ENCODE measurements at regions not wholly inside any gene's neighbourhood (a gene's known extent, or its start where the extent isn't known, plus 50 kb on each side); places are given as distances from the start of the nearest gene placed in this dataset.

GRCh38 chr12:66066137-66066928 is 64.2 kb downstream of the LLPH start:
- DNase-seq (ENCODE audit: low spot score), result peak; percentile 97

- DNase-seq (ENCODE audit: low spot score), result peak; percentile 17
Measured at GRCh38 chr12:66065641-66066136, 64.9 kb downstream of the LLPH start.

- DNase-seq (ENCODE audit: low spot score), result no peak
Measured at GRCh38 chr12:66065150-66065549, 65.4 kb downstream of the LLPH start.

- no peak for DNase-seq (ENCODE audit: low spot score)
Measured at GRCh38 chr12:66063916-66064315, 66.6 kb downstream of the LLPH start.

GRCh38 chr12:66062290-66062625 is 68.3 kb downstream of the LLPH start:
- DNase-seq (ENCODE audit: low spot score), result no peak

DNA sequence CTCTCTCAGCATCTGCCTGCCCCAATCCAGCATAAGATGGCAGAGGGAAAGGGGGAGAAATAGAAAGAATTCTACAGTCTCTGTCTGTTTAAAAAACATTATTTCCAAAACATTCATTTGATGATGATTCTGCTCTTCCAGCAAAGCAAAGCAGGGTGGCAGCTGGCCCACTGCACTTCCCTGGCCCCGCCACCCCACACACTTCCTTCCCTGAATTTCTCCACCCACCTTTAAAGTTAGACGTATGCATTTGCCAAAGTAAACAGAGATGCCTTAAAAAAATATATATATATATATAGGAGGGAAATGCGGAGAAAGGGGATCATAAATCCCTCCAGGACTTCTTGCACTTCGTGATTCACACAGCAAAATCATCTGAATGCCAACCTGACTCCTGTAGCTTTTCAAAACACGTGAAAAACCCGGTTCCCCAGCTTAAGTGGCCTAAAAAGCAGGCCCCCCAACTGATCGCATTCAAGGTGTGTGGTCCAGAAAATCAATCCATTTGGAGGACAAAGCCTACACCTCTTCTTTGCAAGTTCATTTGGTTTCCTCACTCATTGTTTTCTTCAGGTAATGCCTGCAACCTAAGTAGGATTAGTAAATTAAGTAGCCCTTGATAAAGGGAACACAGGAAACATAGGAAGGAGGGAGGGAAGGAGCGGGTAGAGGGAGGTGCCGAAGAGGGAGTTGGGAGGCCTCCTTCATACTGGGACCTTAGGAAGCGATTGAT is 68.8 kb downstream of the LLPH start:
- no peak for DNase-seq (ENCODE audit: low spot score)

DNA sequence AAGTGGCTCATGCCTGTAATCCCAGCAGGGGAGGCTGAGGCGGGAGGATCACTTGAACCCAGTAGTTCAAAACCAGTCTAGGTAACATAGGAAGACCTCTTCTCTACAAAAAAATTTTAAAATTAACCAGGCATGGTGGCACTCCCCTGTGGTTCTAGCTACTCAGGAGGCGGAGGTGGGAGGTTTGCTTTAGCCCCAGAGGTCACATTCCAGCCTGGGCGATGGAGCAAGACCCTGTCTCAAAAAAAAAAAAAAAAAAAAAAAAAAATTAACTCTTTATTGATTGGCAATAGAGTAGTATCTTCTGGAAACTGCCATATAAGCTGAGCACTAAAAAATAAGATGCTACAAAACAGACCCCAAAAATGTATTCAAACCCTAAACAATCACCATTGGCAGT is 69.5 kb downstream of the LLPH start:
- DNase-seq (ENCODE audit: low spot score), result no peak

GRCh38 chr12:66060163-66060907 is 70.2 kb downstream of the LLPH start:
- DNase-seq (ENCODE audit: low spot score), result peak; percentile 25

DNA sequence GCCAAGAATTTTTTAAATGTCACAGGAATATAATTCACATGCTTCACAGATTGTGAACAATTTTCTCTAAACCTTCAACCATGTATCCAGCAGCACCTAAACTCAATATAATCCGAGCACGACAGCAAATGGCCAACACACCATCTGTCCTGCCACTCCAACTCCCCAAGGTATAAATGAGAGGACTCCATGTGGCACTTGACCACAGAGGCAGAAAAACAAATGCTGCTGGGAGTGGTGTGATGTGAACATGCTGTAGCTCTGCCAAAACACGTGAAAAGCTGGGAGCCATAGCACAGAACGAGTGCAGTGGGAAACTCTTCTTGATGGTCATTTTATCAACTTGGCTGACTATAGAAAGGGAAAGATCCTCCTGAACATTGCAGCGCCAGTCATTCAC is 70.9 kb downstream of the LLPH start:
- no peak for DNase-seq (ENCODE audit: low spot score)

GRCh38 chr12:66058554-66058953 is 72.0 kb downstream of the LLPH start:
- DNase-seq (ENCODE audit: low spot score), result no peak

- DNase-seq (ENCODE audit: low spot score), result no peak
Measured at GRCh38 chr12:66055837-66056319, 74.7 kb downstream of the LLPH start.

- no peak for DNase-seq (ENCODE audit: low spot score)
Measured at GRCh38 chr12:66052988-66053615, 77.4 kb downstream of the LLPH start.

DNA sequence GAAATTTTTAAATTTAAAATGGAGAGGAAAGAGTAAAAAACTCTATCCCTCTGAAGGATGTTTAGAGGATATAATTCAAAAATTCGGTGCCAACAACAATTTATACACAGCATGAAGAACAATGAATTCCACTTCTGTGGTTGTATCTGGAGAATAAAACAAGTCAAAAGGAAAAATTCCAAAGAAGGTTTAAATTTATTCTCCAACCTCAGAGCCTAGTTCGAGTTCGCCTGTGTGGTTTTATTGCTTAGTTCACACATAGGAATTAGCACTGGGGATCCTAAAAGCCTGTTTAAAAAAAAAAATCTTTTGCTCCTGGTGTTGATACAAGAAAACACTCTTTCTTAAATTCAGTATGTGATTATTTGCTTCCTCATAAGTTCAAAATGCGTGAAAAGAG is 79.2 kb downstream of the LLPH start:
- DNase-seq (ENCODE audit: low spot score), result no peak

- no peak for DNase-seq (ENCODE audit: low spot score)
Measured at GRCh38 chr12:66050610-66051009, 79.9 kb downstream of the LLPH start.

DNA sequence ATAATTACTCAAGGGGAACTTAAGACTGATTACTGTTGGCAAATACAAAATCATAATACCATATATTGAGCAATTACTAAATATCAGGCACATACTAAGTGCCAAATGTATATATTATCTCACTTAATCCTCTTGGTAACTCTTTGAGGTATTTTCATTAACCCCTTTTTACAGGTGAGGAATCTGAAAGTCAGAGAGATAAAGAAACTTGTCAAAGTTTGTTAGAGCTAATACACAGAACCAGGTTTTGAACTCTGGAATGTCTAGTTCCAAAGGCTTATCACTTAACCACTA is 80.3 kb downstream of the LLPH start:
- no peak for DNase-seq (ENCODE audit: low spot score)

GRCh38 chr12:66049538-66050282 is 80.8 kb downstream of the LLPH start:
- DNase-seq (ENCODE audit: low spot score), result no peak

DNA sequence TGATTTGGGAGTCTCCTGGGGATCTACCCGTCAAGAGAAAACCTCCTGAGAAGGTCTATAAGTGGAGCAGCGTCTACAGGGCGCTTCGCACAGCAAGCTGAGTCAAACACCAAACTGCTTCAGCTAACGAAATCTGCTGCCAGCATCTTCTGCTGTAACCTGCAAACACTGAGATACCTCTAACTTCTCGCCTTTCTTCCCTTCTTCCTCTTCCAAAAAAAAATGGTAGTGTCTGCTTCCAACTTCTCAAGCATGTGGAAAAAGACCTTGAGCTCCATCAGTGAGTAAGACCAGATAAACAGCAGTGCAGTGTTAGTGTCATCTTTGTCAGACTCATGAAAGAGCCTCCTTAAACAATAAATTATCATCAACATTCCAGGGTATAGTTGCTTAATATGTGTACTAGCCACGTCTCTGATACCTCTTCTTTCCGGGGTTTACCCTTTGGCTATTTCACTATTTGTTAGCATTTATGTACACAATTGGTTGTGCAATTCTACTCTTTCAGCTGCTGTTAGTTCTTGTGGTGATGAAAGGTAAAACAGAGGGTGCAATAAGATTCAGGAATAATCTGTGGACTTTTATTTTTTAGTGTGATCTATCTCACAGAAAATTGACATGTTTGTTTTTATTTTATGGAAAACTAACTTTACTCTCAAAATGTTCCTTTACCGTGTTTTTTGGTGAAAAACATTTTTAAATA is 81.6 kb downstream of the LLPH start:
- peak; percentile 40 for DNase-seq (ENCODE audit: low spot score)

GRCh38 chr12:66048218-66048834 is 82.2 kb downstream of the LLPH start:
- no peak for DNase-seq (ENCODE audit: low spot score)

DNA sequence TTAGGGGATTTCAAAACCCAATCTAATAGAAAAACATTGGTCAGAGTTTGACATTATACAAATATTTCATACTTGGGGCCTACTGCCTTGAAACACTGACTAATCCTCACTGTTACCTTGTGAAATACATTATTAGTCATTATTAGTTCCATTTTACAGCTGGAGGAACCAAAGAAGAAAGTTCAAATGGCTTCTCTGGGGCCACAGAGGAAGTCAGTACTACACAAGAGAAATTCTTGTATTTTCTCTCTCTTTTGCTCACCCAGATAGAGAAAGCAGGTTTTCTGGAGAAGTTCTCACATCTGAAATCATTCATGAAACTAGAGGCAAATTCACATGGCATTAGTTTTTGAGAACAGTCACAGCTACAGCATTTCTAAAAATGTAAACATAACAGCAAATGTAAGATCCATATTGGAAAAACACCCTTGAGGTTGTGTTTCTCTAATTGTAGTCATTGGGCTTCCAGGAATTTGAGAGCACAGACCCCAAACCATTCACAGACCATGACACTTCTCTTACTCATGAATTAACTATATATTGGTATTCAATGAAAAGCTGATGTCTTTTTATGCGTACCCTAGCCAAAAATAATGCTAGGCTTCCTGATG is 83.0 kb downstream of the LLPH start:
- no peak for DNase-seq (ENCODE audit: low spot score)

- no peak for DNase-seq (ENCODE audit: low spot score)
Measured at GRCh38 chr12:66045506-66045905, 85.0 kb downstream of the LLPH start.
